Activated CD8-positive, alpha-beta memory T cell treated with anti-CD3 and anti-CD28 coated beads, Interleukin-2, amount 10 ng/mL, durations not matched to agents 7 days and 5 days (primary cell): ENCODE measurements at regions not wholly inside any gene's neighbourhood (a gene's known extent, or its start where the extent isn't known, plus 50 kb on each side); places are given as distances from the start of the nearest gene placed in this dataset.
"Not testable (repeated sequence)": the region's sequence is repeated elsewhere in the genome, so short reads cannot be mapped to it uniquely, and the experiment has no call there.

ENCODE experiments used
- ATAC-seq: fragments of 150-1000 bp; cut with Tn5 transposase; one replicate; pipeline ENCODE4 v1.10.0; 2021; ENCODE audit warnings: moderate library complexity
- CTCF ChIA-PET: fragments of 350-600 bp; sonication (Branson Sonifier 250); formaldehyde crosslinking; loops from one replicate; lab custom pipeline; 2021; ENCODE audit warnings: antibody characterized with exemption; lab: Charles Lee
- DNase-seq: peaks from one replicate; pipeline ENCODE4 v3.0.0-alpha.2; 2020
- H3K27ac Mint-ChIP-seq: one replicate; pipeline ENCODE4 v1.8.0; 2021; ENCODE audit warnings: mild to moderate bottlenecking, mixed read lengths
- H3K27me3 Mint-ChIP-seq: one replicate; pipeline ENCODE4 v1.8.0; 2021; ENCODE audit warnings: mixed read lengths
- H3K36me3 Mint-ChIP-seq: one replicate; pipeline ENCODE4 v1.8.0; 2021; ENCODE audit warnings: mild to moderate bottlenecking, mixed read lengths
- H3K4me1 Mint-ChIP-seq: one replicate; pipeline ENCODE4 v1.8.0; 2021; ENCODE audit warnings: mixed read lengths
- H3K4me3 Mint-ChIP-seq: one replicate; pipeline ENCODE4 v1.8.0; 2021; ENCODE audit warnings: mild to moderate bottlenecking, moderate library complexity, mixed read lengths
- H3K9me3 Mint-ChIP-seq: one replicate; pipeline ENCODE4 v1.8.0; 2022; ENCODE audit warnings: low read depth, mixed read lengths

DNA sequence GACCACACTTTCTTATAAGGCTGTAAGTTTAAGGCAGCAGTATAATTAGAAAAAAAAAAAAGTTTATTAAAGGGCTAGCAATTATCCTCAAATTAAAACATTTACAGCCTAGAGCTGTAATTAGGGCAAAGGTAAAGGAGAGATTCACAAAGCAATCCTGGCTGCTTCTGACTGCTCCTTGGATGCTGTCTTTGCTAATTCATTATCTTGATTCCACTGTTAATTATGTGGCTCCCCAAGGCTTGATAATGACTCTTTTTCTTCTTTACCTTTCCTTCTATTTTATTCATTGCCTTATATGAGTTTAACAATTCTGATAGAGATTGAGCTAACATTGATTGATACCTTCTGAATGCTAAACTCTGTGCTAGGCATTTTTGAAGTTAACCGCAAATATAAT, 476.5 kb downstream of the DTWD2 start:
- ATAC-seq = no peak
- Mint-ChIP-seq H3K4me1 (no peaks in the 10 kb centered on the region), H3K27ac (no peak overlapping the region), H3K36me3 (no peaks in the 10 kb centered on the region), H3K4me3 (no peak overlapping the region), H3K27me3 (no peaks in the 10 kb centered on the region), H3K9me3 (no peaks in the 10 kb centered on the region)
- CTCF ChIA-PET = no interaction called here
- no peak for DNase-seq

DNA sequence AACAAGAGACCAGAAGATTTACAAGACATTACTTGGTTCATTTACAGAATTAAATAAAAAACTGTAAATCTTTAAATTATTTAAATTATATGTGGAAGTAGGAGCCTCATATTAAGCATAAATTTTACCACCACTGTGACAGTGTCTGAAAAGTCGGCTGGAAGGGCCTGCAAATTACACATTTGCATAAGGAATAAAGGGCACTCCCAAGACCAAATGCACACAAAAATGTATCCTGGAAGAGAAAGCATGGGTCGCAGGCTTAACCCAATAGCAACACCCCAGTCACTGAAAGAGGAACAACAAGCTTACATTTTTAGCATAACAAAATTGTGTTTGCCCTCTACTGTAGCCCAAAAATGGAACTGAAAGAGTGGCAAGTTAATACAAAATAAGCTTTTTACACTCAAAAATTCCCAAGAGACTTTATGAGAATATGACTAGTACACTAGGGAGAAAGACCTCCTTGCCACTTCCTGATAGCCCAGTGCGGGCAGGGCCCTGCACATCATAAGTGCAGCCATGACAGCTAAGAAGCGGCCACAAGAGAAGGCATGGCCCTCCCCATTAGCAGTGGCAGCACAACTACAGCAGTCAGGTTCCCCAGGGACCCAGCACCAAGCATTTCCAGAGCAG, 482.0 kb downstream of the DTWD2 start:
- no peaks in the 10 kb centered on the region for H3K36me3 Mint-ChIP-seq
- H3K9me3 Mint-ChIP-seq = peaks cover 2% of the 10 kb centered on the region
- ATAC-seq = no peak
- H3K4me3 Mint-ChIP-seq = no peak overlapping the region
- DNase-seq = no peak
- no peaks in the 10 kb centered on the region for H3K4me1 Mint-ChIP-seq
- CTCF ChIA-PET = no interaction called here
- no peaks in the 10 kb centered on the region for H3K27me3 Mint-ChIP-seq
- no peak overlapping the region for H3K27ac Mint-ChIP-seq

DNA sequence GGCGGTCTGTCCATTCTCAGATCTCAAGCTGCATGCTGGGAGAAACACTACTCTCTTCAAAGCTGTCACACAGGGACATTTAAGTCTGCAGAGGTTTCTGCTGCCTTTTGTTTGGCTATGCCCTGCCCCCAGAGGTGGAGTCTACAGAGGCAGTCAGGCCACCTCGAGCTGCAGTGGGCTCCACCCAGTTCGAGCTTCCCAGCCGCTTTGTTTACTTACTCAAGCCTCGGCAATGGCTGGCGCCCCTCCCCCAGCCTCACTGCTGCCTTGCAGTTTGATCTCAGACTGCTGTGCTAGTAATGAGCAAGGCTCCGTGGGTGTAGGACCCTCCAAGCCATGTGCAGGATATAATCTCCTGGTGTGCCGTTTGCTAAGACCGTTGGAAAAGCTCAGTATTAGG, 486.1 kb downstream of the DTWD2 start:
- H3K4me1 Mint-ChIP-seq, H3K27me3 Mint-ChIP-seq, H3K9me3 Mint-ChIP-seq, H3K4me3 Mint-ChIP-seq, DNase-seq, CTCF ChIA-PET, ATAC-seq, H3K27ac Mint-ChIP-seq, H3K36me3 Mint-ChIP-seq: not testable (repeated sequence)

DNA sequence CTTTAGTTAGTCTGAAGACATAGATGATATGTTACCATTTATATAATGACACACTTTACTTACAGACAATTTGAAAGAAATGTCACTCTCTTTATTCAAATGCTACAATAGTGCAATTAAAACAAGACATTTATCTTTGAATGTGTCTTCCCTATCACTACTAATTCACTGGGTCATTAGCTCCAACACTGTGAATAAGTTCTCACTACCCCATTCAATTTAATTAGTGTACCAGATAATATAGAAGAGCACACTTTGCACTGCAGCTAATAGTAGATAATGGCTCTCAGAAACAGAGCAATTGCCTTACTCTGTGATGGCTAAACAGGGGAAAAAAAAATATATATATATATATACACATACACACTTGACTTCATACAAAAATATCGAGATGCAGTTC, 497.0 kb downstream of the DTWD2 start:
- ATAC-seq = no peak
- CTCF ChIA-PET = no interaction called here
- Mint-ChIP-seq H3K4me3 (no peak overlapping the region), H3K27ac (no peak overlapping the region), H3K27me3 (no peaks in the 10 kb centered on the region), H3K4me1 (no peaks in the 10 kb centered on the region), H3K9me3 (no peaks in the 10 kb centered on the region), H3K36me3 (no peaks in the 10 kb centered on the region)
- DNase-seq = no peak

DNA sequence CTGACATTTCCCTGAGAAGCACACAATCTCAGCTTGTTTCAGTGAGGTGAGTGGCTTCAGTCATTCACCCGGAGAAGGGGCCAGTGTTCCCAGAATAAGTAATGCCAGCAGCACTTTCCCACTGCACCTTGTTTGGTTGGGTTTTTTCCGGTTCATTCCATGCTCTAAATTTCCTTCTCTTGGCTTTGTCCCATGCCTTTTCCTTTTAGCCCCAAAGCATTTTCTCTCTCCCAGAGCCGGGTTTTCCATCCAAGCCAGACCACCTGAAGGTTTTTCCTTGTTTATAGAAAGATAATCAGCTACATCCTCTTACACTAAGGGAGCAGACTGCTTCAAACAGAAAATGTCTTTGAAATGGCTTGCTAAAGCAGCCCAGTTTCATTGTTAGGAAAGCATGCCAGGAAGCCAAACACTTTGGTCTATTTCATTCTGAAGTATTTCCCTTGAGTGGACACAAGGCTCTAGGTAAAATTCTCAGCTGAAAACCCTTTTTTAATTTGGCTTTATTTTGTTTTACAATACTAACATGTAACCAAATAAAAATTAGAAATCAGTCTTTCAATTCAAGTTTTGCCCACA, 501.6 kb downstream of the DTWD2 start:
- Mint-ChIP-seq H3K9me3 (peaks cover 3% of the 10 kb centered on the region), H3K27me3 (no peaks in the 10 kb centered on the region), H3K4me3 (no peak overlapping the region), H3K4me1 (no peaks in the 10 kb centered on the region), H3K27ac (no peak overlapping the region), H3K36me3 (no peaks in the 10 kb centered on the region)
- DNase-seq = no peak
- ATAC-seq = no peak
- CTCF ChIA-PET = no interaction called here

DNA sequence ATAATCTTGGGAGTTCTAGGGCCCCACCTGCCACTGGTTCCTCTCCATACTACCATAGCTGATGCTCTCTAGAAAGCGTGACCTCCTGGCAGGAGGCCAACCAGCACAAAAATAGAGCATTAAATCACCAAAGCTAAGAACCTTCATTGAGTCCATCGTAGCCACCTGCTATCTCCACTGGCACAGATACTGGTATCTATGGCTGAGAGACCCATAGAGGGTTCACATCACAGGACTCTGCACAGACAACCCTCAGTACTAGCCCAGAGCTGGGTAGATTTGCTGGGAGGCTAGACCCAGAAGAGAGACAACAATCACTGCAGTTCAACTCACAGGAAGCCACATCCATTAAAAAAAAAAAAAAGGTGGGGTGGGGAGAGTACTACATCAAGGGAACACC, 509.1 kb downstream of the DTWD2 start:
- DNase-seq = no peak
- no peak overlapping the region for H3K27ac Mint-ChIP-seq
- no peak overlapping the region for H3K4me3 Mint-ChIP-seq
- CTCF ChIA-PET = no interaction called here
- no peaks in the 10 kb centered on the region for H3K36me3 Mint-ChIP-seq
- peaks cover 3% of the 10 kb centered on the region for H3K9me3 Mint-ChIP-seq
- no peaks in the 10 kb centered on the region for H3K27me3 Mint-ChIP-seq
- H3K4me1 Mint-ChIP-seq = no peaks in the 10 kb centered on the region
- ATAC-seq = no peak

DNA sequence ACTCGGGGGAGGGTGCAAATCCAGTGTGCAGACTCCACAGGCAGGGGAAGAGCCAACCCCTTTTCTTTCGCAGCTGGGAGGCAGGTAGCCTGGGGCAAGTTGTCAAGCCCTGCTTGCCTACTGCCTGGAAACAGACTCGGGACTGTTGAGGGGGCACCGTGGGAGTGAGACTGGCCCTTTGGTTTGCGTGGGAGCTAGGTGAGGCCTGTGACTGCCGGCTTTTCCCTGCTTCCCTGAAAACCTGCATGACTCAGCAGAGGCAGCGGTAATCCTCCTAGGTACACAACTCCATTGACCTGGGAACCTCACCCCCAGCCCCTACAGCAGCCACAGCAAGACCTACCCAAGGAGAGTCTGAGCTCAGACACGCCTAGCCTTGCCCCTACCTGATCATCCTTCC, 509.5 kb downstream of the DTWD2 start:
- Mint-ChIP-seq H3K27ac (no peak overlapping the region), H3K4me3 (no peak overlapping the region), H3K9me3 (peaks cover 3% of the 10 kb centered on the region), H3K27me3 (no peaks in the 10 kb centered on the region), H3K4me1 (no peaks in the 10 kb centered on the region), H3K36me3 (no peaks in the 10 kb centered on the region)
- CTCF ChIA-PET = no interaction called here
- no peak for ATAC-seq
- DNase-seq = no peak

DNA sequence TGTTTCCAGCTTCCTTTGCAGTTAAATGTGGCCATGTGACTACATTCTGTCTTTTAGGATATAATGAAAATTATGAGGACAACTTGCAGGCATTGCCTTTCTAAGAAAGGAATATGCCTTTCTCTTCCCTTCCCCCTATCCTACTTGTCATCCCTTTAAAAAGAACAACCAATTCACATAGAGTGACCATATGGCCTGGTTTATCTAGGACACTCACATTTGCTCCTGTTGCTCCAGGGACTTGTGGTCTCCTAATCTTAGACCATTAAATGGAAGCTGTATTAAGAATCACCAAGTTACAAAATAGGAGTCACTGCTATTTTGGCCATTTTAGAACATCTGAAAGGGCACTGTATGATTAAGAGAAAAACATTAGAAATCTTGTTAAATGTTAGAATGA, 520.3 kb downstream of the DTWD2 start:
- Mint-ChIP-seq H3K36me3 (no peaks in the 10 kb centered on the region), H3K9me3 (no peaks in the 10 kb centered on the region), H3K27me3 (no peaks in the 10 kb centered on the region), H3K4me3 (no peak overlapping the region), H3K27ac (no peak overlapping the region), H3K4me1 (no peaks in the 10 kb centered on the region)
- CTCF ChIA-PET = no interaction called here
- no peak for DNase-seq
- no peak for ATAC-seq

DNA sequence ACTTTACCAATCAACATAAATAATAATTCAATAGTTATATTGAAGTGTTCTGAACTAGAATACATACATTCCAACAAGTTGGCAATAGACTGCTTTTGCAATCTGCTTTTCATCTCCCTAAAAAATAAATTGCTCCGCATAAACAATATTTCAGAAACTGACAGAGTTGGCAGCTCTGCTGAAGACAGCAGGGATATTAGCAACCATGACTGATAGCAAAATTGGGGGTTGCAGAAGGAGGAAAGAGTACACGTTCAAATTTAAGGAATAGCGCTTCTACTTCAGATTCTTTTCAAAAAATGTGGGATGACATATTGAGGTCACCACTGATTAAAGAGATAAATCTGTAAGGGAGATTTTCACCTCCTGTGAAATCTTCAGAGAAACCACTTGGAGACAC, 521.2 kb downstream of the DTWD2 start:
- no peak for DNase-seq
- Mint-ChIP-seq H3K36me3 (no peaks in the 10 kb centered on the region), H3K9me3 (no peaks in the 10 kb centered on the region), H3K27ac (no peak overlapping the region), H3K4me1 (no peaks in the 10 kb centered on the region), H3K27me3 (no peaks in the 10 kb centered on the region), H3K4me3 (no peak overlapping the region)
- ATAC-seq = no peak
- CTCF ChIA-PET = no interaction called here

DNA sequence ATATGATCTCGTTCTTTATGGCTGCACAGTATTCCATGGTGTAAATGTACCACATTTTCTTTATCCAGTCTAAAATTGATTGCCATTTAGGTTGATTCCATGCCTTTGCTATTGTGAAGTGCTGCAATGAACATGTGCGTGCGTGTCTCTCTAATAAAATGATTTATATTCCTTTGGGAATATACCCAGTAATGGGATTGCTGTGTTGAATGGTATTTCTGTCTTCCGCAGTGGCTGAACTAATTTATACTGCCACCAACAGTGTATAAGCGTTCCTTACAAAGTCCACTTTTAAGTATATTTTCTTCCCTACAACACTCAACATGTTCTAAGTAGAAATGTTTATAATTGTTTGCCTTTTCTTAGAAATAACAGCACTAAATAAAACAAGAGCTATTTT, 521.9 kb downstream of the DTWD2 start:
- H3K9me3 Mint-ChIP-seq = no peaks in the 10 kb centered on the region
- DNase-seq (no peak), ATAC-seq (no peak)
- CTCF ChIA-PET = no interaction called here
- H3K36me3 Mint-ChIP-seq = no peaks in the 10 kb centered on the region
- no peaks in the 10 kb centered on the region for H3K27me3 Mint-ChIP-seq
- H3K4me1 Mint-ChIP-seq = no peaks in the 10 kb centered on the region
- H3K4me3 Mint-ChIP-seq = no peak overlapping the region
- H3K27ac Mint-ChIP-seq = no peak overlapping the region

DNA sequence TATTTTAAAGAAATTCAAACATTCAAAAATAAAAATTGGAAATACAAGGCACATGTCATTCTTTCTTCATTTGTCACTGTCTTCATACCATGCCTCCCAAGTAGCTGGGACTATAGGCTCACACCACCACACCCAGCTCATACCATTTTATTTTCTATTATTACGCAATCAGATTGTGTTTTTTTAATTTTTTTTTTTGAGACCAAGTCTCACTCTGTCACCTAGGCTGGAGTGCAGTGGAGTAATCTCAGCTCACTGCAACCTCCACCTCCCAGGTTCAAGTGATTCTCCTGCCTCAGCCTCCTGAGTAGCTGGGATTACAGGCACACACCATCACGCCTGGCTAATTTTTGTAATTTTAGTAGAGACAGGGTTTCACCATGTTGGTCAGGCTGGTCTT, 526.1 kb downstream of the DTWD2 start:
- CTCF ChIA-PET = interaction anchor here (0.6 kb wide), 1 partner anchor 1560 kb away, joined by 3 read pairs; no protein-coding TSS in a partner anchor
- H3K36me3 Mint-ChIP-seq, H3K27ac Mint-ChIP-seq, H3K4me1 Mint-ChIP-seq, H3K9me3 Mint-ChIP-seq, H3K27me3 Mint-ChIP-seq, ATAC-seq, H3K4me3 Mint-ChIP-seq, DNase-seq: not testable (repeated sequence)

DNA sequence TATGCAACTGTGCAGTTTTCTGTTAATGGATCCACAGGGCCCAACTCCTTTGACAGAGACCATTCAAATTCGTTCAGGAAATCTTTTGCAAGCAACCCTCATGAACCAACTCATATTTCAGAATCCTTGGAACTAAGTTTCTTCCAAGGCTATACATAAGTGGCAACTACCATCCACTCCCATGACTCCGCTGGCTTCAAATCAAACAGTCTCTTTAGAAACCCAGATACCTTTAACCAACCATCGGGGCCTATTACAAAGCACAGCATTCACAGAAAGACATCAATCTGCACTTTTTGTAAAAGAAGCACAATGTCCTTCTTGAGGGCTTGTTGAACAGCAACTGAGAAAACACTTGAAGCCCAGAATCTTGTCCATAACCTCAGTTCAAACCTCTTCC, 526.9 kb downstream of the DTWD2 start:
- ATAC-seq (no peak), DNase-seq (no peak)
- Mint-ChIP-seq H3K27ac (no peak overlapping the region), H3K36me3 (no peaks in the 10 kb centered on the region), H3K4me3 (no peak overlapping the region), H3K27me3 (no peaks in the 10 kb centered on the region), H3K9me3 (no peaks in the 10 kb centered on the region), H3K4me1 (no peaks in the 10 kb centered on the region)
- CTCF ChIA-PET = no interaction called here

DNA sequence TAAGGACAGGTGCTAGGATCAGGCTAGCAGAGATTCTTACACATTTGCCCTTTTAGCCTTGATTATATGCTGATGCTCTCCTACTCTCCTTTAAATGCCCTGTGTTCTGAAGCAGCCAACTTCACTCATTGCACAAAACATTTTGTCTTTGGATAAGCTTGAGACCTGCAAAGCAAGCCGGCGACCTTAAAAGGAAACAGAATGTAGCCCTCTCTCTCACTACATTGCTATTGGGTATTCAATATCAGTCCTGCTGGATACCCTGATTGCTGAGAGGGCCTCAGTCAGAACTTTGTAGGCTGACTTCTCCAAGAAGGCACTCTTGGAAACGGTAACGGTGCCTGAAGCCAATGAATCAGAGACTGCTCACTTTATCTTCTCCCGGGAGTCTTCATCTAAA, 528.9 kb downstream of the DTWD2 start:
- H3K4me1 Mint-ChIP-seq = no peaks in the 10 kb centered on the region
- DNase-seq (no peak), ATAC-seq (no peak)
- H3K36me3 Mint-ChIP-seq = no peaks in the 10 kb centered on the region
- H3K4me3 Mint-ChIP-seq = no peak overlapping the region
- H3K27ac Mint-ChIP-seq = no peak overlapping the region
- no peaks in the 10 kb centered on the region for H3K27me3 Mint-ChIP-seq
- H3K9me3 Mint-ChIP-seq = no peaks in the 10 kb centered on the region
- CTCF ChIA-PET = no interaction called here

DNA sequence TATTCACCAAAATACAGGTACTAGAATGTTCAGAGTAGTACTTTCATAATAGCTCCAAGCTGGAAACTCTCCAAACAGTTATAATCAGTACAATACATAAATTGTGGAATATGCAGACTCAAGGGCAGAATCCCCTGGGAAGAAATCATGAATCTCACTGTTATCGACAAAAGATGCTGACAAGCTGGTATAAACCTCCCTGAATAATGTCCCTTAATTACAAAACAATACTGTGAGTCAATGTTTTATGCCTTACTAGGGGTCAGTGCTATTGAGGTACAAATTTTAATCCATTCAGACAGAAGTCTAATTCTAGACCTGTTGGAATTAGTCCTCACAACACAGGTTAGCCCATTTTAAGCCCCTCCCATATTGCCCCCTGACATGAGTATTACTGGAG, 532.3 kb downstream of the DTWD2 start:
- Mint-ChIP-seq H3K9me3 (no peaks in the 10 kb centered on the region), H3K27ac (no peak overlapping the region), H3K4me1 (no peaks in the 10 kb centered on the region), H3K4me3 (no peak overlapping the region), H3K36me3 (no peaks in the 10 kb centered on the region), H3K27me3 (no peaks in the 10 kb centered on the region)
- no peak for ATAC-seq
- DNase-seq = no peak
- CTCF ChIA-PET = no interaction called here
